GM18499 (cell line): ENCODE measurements at regions not wholly inside any gene's neighbourhood (a gene's known extent, or its start where the extent isn't known, plus 50 kb on each side); places are given as distances from the start of the nearest gene placed in this dataset.

ENCODE experiments used
- ATAC-seq: cut with Tn5 transposase; IDR thresholded peaks from one replicate; pipeline ENCODE4 v1.9.1; 2021; ENCODE audit warnings: moderate number of reproducible peaks; ENCODE audit not compliant: insufficient read depth, unreplicated experiment

GRCh38 chr22:22410121-22410520, 98.4 kb downstream of the ZNF280B start:
- ATAC-seq, result no peak

GRCh38 chr22:22410677-22411076, 97.9 kb downstream of the ZNF280B start:
- ATAC-seq, result no peak

DNA sequence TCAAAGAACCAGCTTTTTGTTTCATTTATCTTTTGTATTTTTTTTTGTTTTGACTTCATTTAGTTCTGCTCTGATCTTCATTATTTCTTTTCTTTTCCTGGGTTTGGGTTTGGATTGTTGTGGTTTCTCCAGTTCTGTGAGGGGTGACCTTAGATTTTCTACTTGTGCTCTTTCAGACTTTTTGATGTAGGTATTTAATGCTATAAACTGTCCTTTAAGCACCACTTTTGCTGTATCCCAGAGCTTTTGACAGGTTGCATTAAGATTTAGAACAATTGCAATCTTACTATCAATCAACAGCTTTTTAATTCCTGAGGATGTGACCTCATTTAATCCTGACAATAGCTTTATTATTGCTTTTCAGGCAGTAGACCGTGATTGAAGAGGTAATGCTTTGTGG, 94.3 kb downstream of the ZNF280B start:
- no peak for ATAC-seq

DNA sequence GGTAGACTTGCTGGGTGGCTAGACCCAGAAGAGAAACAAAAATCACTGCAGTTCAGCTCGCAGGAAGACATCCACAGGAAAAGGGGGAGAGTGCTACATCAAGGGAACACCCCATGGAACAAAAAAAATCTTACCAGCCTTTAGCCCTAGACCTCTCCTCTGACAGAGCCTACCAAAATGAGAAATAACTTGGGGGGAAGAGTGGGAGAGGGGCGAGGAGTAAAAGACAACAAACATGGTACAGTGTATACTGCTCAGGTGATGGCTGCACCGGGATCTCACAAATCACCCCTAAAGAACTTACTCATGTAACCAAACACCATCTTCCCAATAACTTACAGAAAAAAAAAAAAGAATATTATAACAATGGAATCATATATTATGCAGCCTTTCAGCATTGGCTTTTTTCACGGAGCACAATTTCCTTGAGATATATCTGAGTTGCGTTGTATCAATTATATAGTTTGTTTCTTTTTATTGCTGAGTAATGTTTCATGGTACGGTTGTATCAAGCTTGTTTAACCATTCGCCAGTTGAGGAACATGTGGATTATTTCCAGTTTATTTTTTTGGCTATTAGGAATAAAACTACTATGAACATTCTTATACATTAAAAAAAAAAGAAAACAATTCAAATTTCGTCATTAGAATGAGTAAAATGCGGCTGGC, 90.9 kb downstream of the ZNF280B start:
- no peak for ATAC-seq

DNA sequence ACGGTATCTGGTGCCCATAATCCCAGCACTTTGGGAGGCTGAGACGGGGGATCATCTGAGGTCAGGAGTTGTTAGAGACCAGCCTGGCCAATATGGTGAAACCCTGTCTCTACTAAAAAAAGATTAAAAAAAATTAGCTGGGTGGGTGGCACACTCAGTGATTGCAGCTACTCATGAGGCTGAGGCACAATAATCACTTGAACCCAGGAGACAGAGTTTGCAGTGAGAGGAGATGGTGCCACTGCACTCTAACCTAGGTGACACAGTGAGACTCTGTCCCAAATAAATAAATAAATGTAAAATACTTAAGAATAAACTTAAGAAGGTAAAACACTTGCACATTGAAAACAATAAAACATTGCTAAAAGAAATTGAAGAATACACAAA, 90.4 kb downstream of the ZNF280B start:
- ATAC-seq, result no peak

DNA sequence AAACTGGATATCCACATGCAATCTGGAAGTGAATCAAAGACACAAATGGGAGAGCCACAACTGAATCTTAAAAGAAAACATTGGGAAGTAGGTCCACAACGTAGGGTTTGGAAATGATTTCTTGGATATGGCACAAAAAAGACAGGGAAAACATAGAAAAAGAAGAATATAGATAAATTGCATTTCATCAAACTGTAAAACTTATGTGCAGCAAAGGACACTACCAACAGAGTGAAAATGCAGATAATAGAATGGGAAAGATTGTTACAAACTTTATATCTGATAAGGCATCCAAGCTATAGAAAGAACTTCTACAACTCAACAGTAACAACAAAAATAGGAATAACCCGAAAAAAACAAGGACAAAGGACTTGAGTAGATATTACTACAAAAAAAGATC, 89.6 kb downstream of the ZNF280B start:
- ATAC-seq, result no peak

DNA sequence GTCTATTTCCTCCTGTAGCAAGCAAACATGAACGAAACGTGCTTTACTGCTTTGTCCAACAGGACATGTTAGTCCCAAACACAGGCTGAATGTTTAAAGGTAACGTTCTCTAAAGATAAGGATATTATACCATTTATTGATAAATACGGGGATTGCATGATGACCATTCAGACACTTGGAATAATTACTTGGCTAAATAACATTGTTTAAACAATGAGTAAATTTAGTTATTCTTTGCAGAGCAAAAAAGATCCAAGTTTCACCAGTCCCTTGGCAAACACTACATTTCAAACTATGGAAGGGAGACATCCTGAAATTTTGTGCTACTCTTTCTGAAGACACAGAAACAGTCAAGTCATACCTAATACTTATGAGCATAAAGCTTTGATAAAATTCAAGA, 88.0 kb downstream of the ZNF280B start:
- no peak for ATAC-seq

GRCh38 chr22:22421392-22421791, 87.2 kb downstream of the ZNF280B start:
- ATAC-seq, result no peak

GRCh38 chr22:22422629-22423112, 85.9 kb downstream of the ZNF280B start:
- no peak for ATAC-seq

DNA sequence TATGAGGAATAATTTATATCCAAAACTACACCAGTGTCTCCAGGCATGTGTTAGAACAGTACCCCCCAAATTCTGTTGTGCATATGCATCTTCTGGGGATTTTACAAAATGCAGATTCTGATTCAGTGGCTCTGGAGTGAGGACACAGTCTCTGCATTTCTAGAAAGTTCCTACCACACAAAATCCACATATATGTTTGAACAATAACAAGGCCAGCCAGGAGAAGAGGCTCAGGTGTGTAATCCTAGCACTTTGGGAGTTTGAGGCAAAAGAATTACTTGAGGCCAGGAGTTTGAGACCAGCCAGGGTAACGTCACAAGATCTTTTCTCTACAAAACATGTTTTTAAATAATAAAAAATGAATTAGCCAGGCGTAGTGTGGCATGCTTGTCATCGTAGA, 84.9 kb downstream of the ZNF280B start:
- ATAC-seq, result no peak

- no peak for ATAC-seq
Measured at GRCh38 chr22:22424210-22424800, 84.2 kb downstream of the ZNF280B start.

DNA sequence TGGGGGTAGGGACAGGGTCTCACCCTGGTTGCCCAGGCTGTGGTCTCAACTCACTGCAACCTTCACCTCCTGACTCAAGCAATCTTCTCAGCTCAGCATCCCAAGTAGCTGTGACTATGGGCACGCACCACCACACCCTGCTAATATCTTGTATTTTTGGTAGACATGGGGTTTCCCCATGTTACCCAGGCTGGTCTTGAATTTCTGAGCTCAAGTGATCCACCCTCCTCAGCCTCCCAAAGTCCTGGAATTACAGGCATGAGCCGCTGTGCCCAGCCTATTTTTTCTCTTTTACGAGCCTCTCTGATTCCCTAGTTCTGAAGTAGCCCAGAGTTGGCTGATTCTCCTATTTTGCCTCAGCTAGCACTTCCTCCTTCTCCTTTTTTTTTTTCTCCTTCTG, 83.6 kb downstream of the ZNF280B start:
- no peak for ATAC-seq

- no peak for ATAC-seq
Measured at GRCh38 chr22:22425356-22425755, 83.2 kb downstream of the ZNF280B start.

DNA sequence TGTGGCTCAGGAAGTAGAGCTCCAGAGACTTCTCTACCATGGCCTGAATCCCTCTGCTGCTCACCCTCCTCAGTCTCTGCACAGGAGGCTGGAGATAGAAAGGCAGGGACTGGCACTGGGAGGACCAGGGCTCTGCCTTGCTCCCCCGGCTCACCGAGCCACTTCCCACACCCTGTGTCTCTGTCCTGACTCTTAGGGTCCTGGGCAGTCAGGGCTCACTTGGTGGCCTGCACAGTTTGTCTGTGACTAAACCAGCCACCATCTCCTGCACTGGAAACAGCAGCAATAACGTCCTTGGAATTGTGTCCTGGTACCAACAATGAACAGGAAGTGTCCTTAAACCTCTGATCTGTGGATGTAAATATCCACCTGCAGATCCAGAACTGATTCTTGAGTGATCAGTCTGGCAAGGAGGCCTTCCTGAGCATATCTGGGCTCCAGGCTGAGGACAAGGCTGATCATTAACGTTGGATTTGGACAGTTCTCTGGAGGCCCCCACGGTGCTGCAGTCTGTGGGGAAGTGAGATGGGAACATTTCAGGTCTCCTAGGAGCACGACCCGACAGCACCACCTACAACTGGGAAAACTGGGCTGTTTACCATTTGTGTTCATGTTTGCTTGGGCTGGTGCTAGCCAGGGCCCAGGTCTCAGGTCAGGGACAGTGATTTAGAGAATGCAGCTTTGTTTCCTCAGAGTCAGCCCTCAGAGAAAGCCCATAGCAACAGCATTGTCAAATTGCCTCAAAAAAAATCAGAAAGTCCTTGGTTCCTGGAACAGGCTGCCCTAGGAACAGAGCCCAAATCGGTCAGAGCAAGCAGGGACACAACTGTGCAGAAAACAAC, 82.5 kb downstream of the ZNF280B start:
- no peak for ATAC-seq

- ATAC-seq, result no peak
Measured at GRCh38 chr22:22427542-22428065, 80.9 kb downstream of the ZNF280B start.

DNA sequence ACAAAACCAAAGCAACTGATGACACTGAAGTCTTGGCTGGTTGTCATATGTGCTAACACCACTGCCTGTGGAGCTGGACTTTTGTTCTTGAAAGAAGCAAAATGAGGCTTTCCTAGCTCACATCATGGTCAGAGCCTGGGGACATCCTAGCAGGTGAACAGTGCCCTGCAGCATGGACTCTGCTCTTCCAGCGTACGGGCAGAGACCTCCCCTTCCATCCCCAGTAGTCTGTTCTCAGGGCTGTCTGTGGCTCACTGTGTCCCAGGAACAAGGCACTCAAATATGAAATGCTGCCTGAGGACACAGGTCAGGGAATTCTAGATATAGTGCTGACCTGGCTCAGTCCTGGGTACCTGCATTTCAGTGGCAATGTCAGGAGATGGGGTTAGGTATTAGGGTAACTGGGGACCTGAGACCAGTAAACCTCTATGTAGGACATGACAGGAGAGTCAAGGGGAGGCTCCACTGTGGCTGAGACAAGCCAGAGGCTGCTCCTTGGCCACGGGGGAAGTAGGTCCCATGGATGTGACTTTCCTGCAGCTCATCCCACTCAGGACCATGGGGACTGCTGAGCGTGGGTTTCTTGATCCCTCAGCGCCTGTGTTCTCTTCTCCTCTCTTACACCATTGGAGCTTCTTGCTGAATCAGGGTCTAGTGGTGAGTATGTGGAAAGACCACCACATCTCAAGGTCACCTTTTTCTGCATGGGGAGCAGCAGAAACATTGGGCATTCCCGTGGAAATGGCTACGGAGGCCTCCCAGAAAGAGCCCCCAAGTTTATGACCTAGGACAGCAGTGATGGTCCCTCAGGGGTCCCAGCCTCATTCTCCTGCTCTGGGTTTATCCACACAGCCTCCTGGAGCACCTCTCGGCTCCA, 80.1 kb downstream of the ZNF280B start:
- no peak for ATAC-seq

GRCh38 chr22:22429369-22430108, 79.0 kb downstream of the ZNF280B start:
- no peak for ATAC-seq

DNA sequence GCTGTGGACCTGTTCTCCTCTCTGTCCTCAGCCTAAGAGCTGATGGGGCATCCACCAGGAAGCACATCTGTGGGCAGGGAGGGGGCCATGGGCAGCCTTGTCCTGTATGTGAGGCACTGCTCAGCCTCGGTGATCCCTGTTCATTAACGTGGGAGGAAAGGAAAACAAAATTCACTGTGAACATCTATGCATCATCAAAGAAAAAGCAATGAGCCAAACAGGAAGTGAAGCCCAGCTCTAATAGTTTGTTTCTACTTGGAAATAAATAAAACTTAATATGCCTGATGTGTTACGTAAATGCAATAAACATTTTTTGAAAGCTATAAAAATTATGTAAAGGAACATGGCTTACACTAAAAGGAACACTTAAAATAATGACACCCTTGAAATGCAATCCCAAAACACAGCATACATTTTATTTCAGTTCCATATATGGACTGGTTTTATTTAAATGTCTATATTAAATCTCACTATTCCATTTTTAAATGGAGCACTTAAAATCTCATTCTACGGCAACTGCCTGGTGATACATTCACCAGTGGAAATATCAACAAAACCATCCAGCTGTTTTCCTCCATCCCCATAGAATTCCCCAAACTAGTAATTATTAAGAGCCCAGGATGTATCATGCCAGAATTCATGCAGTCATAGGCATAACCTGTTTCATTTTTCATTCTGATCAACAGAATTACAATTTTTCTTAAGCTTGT, 78.3 kb downstream of the ZNF280B start:
- ATAC-seq, result no peak
